ENCODE measurements at regions not wholly inside any gene's neighbourhood (a gene's known extent, or its start where the extent isn't known, plus 50 kb on each side); places are given as distances from the start of the nearest gene placed in this dataset.
"Not testable (repeated sequence)": the region's sequence is repeated elsewhere in the genome, so short reads cannot be mapped to it uniquely, and the experiment has no call there.

- Histone ChIP-seq H3K4me3 (ENCODE audit: low read length) (no peak overlapping the region), H3K36me3 (replicated peaks; ENCODE audit: low read depth, low read length) (no peaks in the 10 kb centered on the region), H4K20me1 (ENCODE audit: insufficient read depth, low read length) (no peaks in the 10 kb centered on the region), H3K79me2 (ENCODE audit: low read length) (no peaks in the 10 kb centered on the region), H3K4me2 (ENCODE audit: low read length) (no peak overlapping the region), H2AFZ (ENCODE audit: low read depth, low read length) (no peak overlapping the region), H3K9me3 (ENCODE audit: insufficient read depth, low read length) (no peaks in the 10 kb centered on the region), H3K27me3 (ENCODE audit: low read depth, low read length) (no peaks in the 10 kb centered on the region), H3K27ac (ENCODE audit: low read length) (no peak overlapping the region), H3K9ac (ENCODE audit: low read length) (no peak overlapping the region), H3K4me1 (ENCODE audit: low read length) (no peaks in the 10 kb centered on the region)
- TF ChIP-seq EZH2phosphoT487 (IDR thresholded peaks at IDR 0.05; ENCODE audit: low read depth): no peak
- TF ChIP-seq CTCF (IDR thresholded peaks at IDR 0.05; ENCODE audit: low read depth, low read length): no peak
These were observed 652.9 kb upstream of the USP24 start for GRCh38 chr1:55868026-55868425.

DNA sequence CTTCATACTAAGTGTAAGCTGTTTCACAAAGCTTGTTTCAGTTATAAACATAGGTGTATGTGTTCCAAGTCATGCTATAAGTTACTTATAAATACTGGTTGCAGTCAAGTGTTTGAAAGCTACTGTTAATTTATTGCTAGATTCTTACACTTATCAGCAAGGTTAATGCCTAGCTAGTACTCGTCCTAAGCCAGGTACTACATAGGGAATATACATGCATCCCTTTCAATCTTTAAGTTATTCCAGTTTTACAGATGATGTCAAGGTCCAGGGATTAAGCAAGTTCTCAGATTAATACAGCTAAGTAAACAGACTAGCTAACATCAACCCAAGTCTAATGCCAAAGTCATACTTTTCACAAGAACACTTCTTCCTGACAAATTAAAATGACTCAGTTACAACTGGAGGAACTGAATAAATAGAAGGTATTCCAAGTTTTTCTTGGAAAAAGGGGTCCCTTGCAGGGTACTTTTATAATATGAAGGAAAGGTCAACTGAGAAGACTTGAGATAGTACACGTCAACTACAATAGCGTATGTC lies 652.2 kb upstream of the USP24 start:
- Histone ChIP-seq H3K4me3 (ENCODE audit: low read length) (no peak overlapping the region), H3K79me2 (ENCODE audit: low read length) (no peaks in the 10 kb centered on the region), H4K20me1 (ENCODE audit: insufficient read depth, low read length) (no peaks in the 10 kb centered on the region), H3K27ac (ENCODE audit: low read length) (no peak overlapping the region), H2AFZ (ENCODE audit: low read depth, low read length) (no peak overlapping the region), H3K4me1 (ENCODE audit: low read length) (no peaks in the 10 kb centered on the region), H3K36me3 (replicated peaks; ENCODE audit: low read depth, low read length) (no peaks in the 10 kb centered on the region), H3K9ac (ENCODE audit: low read length) (no peak overlapping the region), H3K9me3 (ENCODE audit: insufficient read depth, low read length) (no peaks in the 10 kb centered on the region), H3K27me3 (ENCODE audit: low read depth, low read length) (no peaks in the 10 kb centered on the region), H3K4me2 (ENCODE audit: low read length) (no peak overlapping the region)
- TF ChIP-seq EZH2phosphoT487 (IDR thresholded peaks at IDR 0.05; ENCODE audit: low read depth) (no peak), CTCF (IDR thresholded peaks at IDR 0.05; ENCODE audit: low read depth, low read length) (no peak)

DNA sequence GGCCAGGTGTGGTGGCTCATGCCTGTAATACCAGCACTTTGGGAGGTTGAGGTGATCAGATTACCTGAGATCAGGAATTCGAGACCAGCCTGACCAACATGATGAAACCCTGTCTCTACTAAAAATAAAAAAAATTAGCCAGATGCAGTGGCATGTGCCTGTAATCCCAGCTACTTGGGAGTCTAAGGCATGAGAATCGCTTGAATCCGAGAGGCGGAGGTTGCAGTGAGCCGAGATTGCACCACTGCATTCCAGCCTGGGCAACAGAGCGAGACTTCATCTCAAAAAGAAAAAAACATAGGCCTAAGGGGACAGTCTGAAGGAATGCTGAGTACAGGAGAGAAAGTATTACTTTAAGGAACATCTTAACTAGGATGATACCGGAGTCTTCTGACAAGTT lies 650.6 kb upstream of the USP24 start:
- H3K4me3 ChIP-seq (ENCODE audit: low read length); H3K4me2 ChIP-seq (ENCODE audit: low read length); H3K9ac ChIP-seq (ENCODE audit: low read length); H3K9me3 ChIP-seq (ENCODE audit: insufficient read depth, low read length); H3K27ac ChIP-seq (ENCODE audit: low read length); H2AFZ ChIP-seq (ENCODE audit: low read depth, low read length); H3K4me1 ChIP-seq (ENCODE audit: low read length); H4K20me1 ChIP-seq (ENCODE audit: insufficient read depth, low read length); H3K27me3 ChIP-seq (ENCODE audit: low read depth, low read length); H3K79me2 ChIP-seq (ENCODE audit: low read length); H3K36me3 ChIP-seq (replicated peaks; ENCODE audit: low read depth, low read length): not testable (repeated sequence)

- no peak overlapping the region for H3K27ac ChIP-seq (ENCODE audit: low read length)
- no peaks in the 10 kb centered on the region for H3K27me3 ChIP-seq (ENCODE audit: low read depth, low read length)
- no peak overlapping the region for H3K9ac ChIP-seq (ENCODE audit: low read length)
- no peaks in the 10 kb centered on the region for H4K20me1 ChIP-seq (ENCODE audit: insufficient read depth, low read length)
- H3K79me2 ChIP-seq (ENCODE audit: low read length): no peaks in the 10 kb centered on the region
- no peaks in the 10 kb centered on the region for H3K9me3 ChIP-seq (ENCODE audit: insufficient read depth, low read length)
- H2AFZ ChIP-seq (ENCODE audit: low read depth, low read length): no peak overlapping the region
- no peak overlapping the region for H3K4me2 ChIP-seq (ENCODE audit: low read length)
- H3K4me3 ChIP-seq (ENCODE audit: low read length): no peak overlapping the region
- TF ChIP-seq CTCF (IDR thresholded peaks at IDR 0.05; ENCODE audit: low read depth, low read length): no peak
- TF ChIP-seq EZH2phosphoT487 (IDR thresholded peaks at IDR 0.05; ENCODE audit: low read depth): no peak
- H3K4me1 ChIP-seq (ENCODE audit: low read length): no peaks in the 10 kb centered on the region
- no peaks in the 10 kb centered on the region for H3K36me3 ChIP-seq (replicated peaks; ENCODE audit: low read depth, low read length)
These were observed 649.1 kb upstream of the USP24 start for GRCh38 chr1:55864251-55864650.

Measured in OCI-LY3 (cell line).